NCI-H128 (cell line): ENCODE measurements at regions not wholly inside any gene's neighbourhood (a gene's known extent, or its start where the extent isn't known, plus 50 kb on each side); places are given as distances from the start of the nearest gene placed in this dataset.
"Not testable (repeated sequence)": the region's sequence is repeated elsewhere in the genome, so short reads cannot be mapped to it uniquely, and the experiment has no call there.

ENCODE experiments used
- DNase-seq: peaks from one replicate; lab custom pipeline; 2025; ENCODE audit not compliant: unreplicated experiment; lab: John Stamatoyannopoulos, UW

DNA sequence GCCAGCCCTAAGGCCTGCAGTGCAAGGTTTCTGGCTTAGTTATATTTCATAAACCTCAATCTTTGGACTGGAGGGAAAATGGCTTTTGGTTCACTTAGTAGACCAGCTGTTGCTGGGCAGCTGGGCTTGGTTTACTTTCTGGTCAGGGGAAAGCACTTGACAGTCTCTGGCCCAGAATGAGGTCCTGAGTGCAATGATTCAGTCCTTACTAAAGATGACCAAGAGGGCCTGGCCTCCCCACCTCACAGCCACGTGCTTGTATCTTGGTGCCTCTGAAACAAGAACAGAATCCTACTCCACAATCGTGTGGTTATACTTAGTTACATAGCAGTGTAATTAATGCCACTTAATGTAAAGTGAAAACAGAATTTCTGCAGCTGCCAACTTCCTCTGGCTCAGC is 325.5 kb upstream of the MEIS1 start:
- DNase-seq = no peak

DNA sequence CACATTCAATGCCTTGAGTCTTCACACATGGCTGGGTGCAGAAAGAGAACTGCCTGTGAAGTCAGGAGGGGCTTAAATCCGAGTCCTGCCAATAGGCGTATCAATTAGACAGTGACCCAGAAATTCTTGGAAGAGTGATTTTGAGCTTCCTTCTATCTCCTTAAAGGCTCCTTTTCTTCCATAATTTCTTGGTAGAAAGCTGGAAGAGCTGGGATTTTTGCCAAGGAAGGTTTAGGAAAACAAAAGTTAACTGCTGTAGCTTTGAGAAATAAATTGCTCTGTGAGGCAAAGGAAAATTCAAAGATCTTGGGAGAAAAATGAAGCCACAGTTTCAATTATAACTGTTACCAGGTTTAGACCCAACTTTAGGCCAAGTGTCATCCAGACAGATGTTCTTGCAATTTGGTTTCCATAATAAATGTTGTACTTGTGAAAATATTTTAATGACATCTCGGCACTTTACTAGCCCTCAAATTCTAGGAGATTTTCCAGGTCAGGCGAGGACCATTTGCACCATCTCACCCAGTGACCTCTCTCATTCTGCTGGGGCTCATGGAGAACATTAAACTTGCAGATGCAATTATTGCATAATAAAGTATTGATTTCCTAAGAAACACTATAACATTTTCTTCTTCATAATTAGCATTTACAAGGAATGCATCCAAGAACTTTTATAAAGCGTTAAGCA is 329.7 kb upstream of the MEIS1 start:
- no peak for DNase-seq

DNA sequence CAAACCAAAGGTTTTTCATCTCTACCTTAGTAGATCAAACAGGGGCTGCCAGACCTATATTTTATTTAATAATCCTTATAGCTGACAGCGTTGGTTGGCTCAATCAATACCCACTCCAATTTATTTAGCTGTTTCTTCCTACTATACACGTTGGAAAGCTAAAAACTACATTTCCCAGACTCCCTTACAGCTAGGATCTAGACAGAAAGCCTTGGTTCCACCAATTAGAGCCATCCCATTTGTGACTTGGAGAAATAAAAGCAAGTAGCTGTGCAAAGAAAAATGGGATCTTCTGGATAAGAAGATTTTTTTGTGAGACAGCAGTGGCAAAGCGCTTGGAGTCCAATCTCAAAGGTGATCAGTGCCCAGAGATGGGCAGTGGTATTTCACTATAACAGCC is 331.3 kb upstream of the MEIS1 start:
- no peak for DNase-seq

DNA sequence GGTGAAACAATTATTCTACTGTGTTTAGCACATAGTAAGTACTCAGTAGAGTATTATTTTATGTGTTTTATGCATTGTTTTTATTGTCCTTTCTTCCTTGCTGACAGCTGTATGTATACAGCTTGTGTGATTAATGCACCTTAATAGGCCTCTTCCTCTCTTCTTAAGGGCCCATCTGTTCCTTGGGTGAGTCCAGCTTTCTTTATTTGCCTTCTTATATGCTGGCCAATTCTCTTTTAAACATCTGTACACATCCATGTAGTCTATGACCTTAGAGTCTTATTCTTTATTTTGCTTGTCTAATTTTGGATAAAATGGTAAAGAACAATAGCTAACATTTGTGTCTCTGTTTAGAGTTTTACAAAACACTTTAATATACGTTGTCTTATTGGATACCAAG is 333.7 kb upstream of the MEIS1 start:
- no peak for DNase-seq

DNA sequence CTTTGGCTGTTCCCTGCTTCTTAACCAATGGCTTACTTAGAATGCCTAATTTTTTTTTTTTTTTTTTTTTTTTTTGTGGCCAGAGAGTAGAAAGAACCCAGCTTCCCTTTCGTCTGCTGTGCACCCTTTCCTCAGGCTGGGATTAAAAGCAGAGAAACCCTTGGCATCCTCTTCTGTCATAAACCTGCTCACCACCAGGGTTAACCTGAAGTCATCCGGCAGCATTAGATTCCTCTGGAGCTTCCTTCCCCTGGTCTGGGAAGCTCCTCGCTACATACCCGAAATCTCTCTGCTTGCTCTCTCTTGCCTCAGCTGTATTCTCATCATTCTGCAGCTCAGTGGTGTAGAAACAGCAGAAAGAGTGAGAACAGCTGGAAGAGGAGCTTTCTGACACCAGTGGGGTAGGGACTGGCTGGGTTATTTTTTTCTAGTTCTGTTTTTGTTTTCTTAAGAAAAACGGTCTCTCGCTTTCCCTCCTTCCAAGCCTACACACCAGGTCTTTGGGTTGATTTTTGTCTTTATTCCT is 339.0 kb upstream of the MEIS1 start:
- DNase-seq = no peak

DNA sequence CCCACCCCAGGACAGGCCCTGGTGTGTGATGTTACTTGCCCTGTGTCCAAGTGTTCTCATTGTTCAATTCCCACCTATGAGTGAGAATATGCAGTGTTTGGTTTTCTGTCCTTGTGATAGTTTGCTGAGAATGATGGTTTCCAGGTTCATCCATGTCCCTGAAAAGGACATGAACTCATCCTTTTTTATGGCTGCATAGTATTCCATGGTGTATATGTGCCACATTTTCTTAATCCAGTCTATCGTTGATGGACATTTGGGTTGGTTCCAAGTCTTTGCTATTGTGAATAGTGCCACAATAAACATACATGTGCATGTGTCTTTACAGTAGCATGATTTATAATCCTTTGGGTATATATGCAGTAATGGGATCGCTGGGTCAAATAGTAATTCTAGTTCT is 340.2 kb upstream of the MEIS1 start:
- not testable (repeated sequence) for DNase-seq

DNA sequence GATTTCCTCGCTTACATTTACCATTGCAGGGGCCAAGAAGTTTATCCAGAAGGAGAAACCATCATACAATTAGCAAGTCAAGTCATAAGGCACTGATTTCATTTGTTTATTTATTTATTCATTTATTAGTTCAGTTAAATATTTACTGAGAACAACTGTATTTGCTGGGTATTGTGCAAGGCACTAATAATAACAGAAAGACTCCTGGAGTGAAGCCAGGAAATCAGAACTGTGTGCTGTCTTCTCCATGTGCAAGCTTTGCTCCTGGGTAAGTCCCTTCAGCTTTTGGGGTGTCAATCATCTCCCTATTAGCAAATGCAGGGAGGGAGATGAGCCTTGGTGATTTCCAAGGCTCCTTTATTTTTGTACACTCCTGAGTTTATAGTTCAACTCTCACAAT is 341.6 kb upstream of the MEIS1 start:
- no peak for DNase-seq

DNA sequence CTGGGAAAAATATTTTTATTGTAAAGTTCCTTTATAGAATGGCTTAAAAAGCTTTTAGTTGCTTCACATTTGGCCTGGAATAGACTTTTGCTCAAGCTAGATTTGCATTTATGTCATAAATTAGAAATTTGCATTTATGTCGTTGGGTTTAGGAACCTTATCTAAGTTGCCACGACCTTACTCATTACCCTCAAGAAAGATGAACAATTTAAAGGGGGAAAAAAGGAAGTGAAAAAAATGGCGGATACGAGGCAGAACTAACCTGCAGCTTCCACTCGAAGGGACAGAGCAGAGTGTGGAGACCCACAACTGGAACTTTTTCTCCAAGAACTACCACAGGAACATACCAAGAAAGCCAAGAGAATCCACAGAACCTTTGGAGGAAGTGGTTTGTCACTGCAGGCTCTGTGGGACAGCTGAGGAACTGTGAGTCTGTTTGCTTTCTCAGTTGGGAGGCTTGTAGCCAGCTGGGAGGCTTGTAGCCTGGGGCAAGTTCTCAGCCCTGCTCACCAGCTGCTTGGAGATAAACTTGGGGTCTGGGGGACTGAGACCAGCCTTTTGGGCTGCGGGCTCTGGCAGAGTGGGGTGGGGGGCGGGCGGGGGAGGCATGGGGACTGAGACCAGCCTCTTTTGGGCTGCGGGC is 349.9 kb upstream of the MEIS1 start:
- DNase-seq = no peak

DNA sequence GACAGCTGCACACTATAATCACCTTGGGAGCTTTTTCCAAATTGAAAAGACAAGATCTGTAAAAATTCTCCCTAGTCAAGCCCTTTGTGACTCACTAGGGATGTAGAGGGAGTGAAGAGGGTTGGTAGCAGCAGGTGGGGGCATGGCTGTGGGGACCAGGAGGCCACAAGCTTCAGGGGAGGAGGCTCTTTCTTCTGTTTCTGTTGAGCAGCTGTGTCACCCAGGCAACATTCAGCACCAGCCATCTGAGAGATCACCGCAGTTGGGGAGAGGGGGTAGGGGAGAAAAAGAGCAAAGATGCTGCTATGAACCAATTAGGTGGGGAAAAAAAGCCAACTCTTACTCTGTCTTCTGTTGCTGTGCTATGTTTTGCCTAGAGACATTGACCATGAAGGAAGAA is 352.3 kb upstream of the MEIS1 start:
- DNase-seq = no peak

DNA sequence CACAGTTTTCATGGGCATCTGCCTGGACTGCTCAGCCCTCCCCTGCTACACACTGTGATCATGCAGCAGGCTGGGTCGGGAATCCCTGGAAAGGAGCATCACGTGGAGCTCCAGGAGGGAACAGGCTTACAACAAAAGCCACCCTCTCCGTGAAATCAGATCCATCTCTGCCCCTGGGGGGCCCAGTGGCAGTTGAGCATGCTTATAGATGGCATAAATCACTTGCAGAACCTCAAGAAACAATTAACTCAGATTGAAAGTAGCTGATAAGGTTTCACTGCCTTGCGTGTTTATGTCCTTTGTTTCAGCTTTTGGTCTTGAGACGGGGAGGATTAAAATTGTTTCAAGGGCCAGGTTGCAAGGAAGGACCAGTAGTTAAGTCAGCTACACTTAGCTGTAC is 354.8 kb upstream of the MEIS1 start:
- peak; percentile 49 for DNase-seq

DNA sequence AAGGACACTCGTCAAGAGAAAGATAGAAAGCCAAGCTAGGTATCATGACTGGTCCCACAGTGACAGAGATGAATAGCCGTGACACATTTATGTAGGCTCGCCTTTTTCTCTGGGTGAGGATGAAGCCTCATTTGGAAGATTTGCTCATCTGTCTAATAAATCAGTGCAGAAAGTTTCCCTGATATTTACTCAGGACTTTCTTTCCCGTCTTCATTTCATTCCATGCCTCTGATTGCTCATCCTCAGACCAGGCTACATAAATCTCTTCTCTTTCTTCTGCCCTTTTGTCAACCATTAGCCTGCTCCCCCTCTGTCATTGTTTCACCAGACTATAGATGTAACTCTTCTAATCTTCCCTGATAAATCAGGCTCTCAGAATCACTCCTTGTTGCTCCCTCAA is 361.8 kb upstream of the MEIS1 start:
- no peak for DNase-seq

DNA sequence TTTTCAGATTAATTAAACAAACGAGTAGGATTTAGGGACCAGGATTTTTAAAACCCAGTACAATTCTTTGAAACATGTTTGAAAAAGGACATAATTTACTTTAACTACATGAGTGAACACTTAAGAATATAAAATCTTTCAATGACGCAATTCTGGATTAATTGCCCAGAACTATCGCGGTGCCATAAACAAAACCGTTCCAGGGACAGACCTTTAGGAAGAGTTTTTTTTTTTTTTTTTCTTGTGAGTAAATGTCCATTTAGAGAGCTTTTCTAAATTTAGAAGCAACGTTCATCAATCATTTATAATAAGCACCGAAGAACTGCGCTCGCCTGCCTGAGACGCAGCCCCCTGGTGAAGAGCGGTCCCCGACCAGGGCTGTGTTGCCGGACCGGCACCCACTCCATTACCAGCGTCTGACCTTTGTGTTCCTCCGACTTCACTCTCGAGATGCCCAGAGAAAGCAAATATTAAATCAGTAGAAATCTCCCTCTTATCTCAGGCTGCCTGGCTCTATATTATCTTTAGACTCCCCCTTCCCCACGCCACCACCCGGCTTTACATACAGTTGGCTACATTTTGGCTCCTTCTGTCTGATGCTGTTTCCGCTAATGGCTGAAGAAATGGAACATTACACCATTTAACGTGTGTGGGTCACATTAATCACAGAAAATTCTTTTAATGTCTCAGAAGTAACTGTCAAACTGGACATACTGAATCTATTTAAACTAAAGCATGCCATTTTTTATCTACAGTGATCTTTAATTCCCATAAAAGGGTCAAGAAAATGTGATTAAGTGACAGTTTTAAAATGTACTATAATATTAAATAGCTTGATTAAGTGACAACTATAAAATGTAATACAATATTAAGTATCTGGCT is 364.0 kb upstream of the MEIS1 start:
- no peak for DNase-seq

DNA sequence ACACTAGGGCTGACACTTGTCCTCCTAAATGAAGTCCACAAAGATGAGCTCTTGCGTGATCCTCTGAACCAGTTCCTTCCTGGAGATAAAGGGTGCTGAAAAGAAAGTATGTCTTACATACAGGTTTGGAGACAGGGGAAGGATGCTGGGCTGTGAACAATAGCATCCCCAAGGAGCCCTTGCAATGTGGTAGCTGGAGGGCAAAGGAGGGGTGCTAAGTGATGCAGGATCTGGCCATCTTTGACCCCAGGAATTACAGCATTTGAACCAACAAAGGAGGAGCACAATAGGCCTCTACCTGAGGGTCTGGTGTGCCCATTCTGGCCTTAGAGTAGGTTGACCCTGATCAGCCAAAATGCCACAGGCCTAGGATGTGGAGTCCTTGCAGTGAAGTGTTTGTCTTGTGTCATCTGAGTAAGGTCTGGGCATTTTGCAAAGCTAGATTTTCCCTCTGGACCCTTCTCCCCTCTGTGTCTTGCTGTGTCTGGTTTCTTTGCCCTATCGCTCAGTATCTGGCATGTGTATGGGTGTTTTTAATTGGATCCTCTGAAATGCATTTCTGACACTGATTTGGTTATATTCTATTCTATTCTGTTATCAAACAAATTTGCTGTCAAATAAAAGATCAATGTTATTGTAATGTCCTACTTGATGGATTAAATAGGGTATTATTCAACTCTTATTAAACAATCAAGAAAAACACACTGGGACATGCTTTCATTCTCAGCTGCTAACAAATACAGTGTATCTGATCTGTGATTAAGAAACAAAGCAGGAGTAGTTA is 364.8 kb upstream of the MEIS1 start:
- DNase-seq = no peak

DNA sequence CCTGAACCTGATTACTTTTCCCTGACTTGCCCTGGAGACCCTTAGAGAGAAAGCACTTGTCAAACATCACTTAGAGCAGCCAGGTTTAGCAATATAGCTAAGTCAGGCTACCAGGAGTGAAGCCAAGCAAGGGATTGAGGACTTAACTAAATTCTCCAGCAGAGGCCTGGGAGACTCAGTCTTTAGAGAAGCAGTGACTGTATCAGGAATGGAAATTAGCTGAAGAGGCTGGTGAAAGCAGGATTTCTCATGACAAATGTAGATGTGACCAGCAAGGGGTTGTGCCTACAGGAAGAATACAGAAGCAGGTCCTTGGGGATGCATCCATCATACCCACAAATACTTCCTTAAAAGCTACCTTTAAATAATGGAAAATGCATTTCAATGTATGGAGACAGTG is 368.9 kb upstream of the MEIS1 start:
- DNase-seq = no peak

DNA sequence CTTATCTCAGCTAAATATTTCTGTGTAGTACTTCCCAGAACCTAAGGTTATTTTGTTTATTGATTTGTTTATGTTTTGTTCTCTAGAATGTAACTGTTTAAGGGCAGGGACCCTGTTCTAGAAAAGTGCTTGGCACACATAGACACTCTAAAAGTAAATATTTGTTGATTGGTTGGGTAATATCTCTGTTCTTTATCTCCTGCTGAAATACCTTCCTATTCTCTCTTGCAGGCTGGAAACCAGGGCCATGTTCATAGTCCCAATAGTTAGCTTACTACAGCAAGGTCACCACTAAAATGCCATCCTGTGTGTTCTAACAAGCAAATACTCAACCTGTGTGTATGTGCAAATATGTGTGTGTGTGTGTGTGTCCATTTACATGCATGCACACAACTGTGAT is 375.6 kb upstream of the MEIS1 start:
- no peak for DNase-seq

DNA sequence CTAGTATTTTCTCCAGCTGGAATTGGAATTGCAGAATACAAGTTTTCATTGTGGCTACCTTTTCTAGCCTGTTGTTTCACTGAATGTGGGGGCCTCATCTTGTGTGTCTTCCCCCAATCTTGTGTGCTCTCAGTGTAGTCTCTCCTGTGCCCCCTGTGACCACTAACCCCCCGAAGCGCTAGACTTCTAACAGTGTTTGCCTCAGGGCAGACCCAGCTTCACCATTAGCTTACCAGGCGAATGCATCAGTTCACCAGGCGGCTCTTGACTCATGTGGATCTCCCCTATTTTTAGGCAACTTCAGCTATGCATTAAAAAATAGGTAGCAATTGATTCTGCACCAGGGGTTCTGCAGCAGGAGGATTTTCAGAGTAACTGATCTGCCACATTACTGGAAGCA is 376.2 kb upstream of the MEIS1 start:
- DNase-seq = no peak

DNA sequence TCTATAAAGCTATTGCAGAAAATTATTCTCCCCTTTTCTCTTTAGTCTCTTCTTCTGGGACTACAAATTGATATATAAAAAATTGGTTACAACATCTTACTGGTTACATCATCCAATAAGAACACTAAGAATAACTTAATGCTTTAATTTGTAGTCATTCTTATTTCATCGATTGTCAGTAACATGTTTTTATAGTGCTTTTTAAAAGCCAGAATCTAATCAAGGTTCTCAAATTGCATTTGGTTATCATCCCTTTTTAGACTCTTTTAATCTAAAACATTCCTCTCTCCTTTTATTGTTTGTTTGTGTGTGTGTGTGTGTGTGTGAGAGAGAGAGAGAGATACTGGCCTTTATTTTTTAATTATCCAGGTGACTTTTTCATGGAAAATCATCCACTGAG is 377.1 kb upstream of the MEIS1 start:
- no peak for DNase-seq

DNA sequence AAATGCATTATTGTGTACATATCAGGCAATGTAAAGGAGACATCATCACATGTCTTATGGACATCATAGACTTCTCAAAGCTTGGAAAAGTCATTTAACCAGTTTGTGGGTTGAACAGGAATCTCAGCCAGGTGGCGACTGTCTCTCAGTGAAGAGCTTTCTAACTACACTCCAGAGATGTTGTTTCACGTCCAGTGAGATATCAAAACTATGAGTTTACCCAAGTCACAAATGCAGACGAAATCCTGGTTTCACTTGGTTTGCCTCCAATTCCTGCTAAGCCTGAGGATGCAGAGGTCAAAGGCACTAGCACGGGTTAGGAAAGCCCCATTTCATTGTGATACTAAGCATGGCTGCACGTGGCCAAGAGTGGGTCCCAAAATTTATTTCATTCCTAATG is 384.5 kb upstream of the MEIS1 start:
- DNase-seq = no peak

DNA sequence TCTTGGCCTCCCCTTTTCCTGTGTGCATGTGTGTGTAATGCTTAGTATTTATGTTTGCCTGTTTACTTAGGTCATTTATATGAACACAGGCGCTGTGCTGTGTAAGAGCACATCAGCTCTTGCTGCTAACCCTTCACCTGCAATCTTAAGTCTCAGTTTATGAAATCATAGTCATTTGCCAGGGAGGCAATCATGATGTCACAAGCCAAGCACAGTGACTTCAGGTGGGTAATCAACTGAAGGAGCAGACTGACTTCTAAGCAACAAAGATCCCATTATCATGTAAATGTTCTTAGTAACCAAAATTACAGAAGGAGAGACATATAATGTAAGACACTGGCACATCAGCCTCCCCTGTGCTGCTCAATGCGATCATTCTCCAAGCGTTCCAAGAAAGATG is 386.3 kb upstream of the MEIS1 start:
- DNase-seq = no peak

DNA sequence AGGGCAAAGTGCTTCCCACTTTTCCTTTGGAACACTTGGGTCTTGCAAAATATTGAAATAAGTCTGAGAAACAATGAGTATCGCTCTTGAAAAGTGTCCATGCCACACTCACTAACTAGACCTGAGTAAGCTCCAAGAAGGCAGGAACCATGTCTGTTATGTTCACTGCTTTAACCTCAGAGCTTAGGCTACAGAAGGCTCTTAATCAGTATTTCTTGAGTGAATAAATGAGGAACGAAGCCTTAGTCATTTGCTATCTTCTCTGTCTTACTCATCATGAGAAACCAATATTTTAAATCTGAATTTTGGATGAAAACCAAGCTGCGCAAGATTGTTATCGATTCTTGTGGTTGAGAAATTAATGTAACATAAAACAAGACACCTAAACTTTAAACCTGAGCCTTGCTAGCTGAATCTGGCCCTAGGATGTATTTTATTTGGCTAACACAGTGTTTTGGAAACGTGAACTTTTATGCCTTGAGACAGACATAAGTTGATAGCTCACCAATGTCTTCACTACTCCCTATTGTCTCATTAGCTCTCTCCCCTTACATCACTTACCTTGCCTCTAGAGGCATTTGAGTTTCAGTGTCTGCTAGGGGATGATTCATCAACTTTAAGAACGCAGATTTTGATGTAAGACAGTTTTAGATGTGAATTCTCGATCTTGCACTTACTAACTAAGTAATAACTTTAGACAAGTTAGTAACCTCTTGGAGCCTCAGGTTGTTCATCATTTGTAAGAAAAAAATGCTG is 392.8 kb upstream of the MEIS1 start:
- DNase-seq = no peak
